ENCODE measurements at regions not wholly inside any gene's neighbourhood (a gene's known extent, or its start where the extent isn't known, plus 50 kb on each side); places are given as distances from the start of the nearest gene placed in this dataset.
"Not testable (repeated sequence)": the region's sequence is repeated elsewhere in the genome, so short reads cannot be mapped to it uniquely, and the experiment has no call there.

GRCh38 chr11:79667380-79667779 lies 226.6 kb upstream of the TENM4 start:
- no peak for DNase-seq (ENCODE audit: low read depth)

DNA sequence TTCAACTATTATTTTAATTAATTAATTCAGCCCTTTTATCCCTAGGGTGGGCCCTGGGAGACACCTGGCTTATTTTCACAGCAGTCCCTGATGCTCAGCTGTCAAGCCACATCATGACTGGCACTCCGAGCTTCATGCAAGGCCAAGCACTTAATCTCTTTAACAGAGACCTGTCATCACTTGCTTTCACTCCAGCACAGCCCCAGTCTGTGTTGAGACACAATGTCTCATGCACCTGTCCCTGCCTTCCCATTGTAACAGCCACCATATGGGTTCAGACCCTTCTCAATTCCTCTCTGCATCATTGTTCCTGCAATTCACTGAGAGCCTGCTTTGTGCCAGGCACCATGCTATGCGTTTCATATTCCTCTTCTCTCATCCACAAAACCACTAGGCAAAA lies 222.2 kb upstream of the TENM4 start:
- DNase-seq (ENCODE audit: low read depth), result no peak

DNA sequence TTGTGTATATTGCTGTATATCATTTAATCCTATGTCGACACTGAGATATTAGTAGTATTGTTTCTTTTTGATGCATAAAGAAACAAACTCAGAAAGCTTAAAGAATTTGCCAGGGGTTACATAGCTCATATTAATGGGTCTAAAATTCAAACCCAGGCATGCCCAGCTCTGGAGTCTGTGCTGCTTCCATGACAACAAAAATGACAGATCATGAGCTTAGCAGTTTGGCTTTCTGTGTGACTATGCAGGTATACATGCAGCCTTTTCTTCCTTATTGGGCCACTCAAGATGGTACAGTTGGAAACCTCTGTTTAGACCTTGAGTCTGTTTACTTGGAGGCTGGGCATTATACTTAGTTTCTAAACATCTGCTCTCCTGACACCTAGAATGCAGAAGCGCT lies 220.5 kb upstream of the TENM4 start:
- no peak for DNase-seq (ENCODE audit: low read depth)

- no peak for DNase-seq (ENCODE audit: low read depth)
Observed at GRCh38 chr11:79648766-79649520, 208.1 kb upstream of the TENM4 start.

DNA sequence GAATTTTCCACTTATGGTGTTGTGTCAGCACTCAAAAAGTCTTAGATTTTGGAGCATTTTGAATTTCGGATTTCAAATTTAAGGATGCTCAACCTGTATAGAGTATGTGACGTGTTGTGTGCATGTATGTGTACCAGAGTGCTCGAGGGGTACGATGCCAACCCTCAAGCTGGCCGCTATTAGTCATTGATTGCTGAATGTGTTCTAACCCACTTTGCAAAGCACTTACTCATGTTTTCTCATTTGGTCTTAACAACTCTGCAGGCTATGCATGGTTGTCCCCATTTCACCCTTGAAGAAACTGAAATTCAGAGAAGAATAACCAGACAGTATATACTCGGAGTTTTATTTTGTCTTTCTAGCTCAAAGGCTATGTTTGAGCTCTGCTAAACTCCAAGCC lies 196.4 kb upstream of the TENM4 start:
- no peak for DNase-seq (ENCODE audit: low read depth)

DNA sequence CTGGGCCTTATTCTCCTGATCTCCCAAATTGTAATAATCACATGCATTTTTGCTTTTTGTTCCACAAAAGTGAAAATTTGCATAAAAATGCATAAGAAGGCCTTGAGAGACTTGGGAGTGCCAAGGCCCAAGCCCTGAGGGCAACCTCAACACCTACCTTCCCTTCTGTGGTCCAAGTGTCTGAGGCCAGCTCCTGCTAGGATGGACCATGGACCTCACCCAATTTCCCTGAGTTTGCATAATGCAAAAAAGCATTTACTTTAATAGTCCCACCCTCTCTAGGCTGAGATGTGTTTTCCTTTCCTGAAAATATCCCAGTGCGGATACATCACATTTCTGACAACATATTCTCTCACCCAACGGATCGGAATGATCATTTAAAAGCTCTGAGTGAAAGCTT lies 194.1 kb upstream of the TENM4 start:
- DNase-seq (ENCODE audit: low read depth), result no peak

DNA sequence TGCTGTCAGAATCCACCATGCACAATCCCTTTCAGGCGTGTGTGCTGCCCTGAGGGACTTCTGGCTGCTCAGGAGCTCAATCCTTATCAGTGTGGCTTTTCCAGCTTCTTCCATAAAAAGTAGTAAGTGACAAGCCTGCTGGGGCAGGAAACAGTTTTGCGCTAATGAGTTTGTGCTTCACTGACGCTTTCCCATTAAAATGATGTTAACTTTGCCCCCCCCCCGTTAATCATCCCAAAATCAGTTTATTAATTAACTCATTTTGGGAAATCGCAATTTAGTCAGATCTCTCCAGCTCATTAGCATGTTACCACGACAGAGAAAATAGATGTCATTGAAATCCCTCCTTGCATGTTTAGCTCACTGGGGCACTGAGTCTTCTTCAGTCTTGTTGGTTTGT lies 186.5 kb upstream of the TENM4 start:
- DNase-seq (ENCODE audit: low read depth), result no peak

- no peak for DNase-seq (ENCODE audit: low read depth)
Observed at GRCh38 chr11:79626135-79627075, 185.6 kb upstream of the TENM4 start.

GRCh38 chr11:79623375-79623774 lies 182.5 kb upstream of the TENM4 start:
- DNase-seq (ENCODE audit: low read depth), result no peak

- DNase-seq (ENCODE audit: low read depth), result no peak
Observed at GRCh38 chr11:79617561-79617960, 176.7 kb upstream of the TENM4 start.

DNA sequence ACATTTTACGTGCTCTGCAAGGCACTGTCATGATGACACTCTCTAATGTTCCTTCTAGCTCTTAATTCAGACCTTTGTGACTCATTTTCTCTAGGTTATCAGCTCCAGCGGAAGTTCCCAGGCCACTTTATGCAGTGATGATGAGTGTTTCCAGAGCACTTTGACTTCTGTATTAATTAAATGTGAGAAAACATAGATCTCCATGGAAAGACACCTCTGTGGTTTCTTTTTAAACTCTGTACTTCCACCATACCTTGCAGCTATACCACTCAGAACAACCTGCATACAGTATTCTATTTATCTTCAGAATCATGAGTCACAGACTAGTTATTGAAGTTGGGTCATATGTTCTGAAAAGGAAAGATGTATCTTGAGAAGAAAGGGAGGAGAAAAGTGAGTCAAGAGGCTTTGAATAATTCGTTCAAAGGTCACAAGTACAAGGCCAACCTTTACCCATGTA lies 175.6 kb upstream of the TENM4 start:
- no peak for DNase-seq (ENCODE audit: low read depth)

GRCh38 chr11:79615425-79615824 lies 174.6 kb upstream of the TENM4 start:
- no peak for DNase-seq (ENCODE audit: low read depth)

- DNase-seq (ENCODE audit: low read depth), result no peak
Observed at GRCh38 chr11:79610678-79611077, 169.8 kb upstream of the TENM4 start.

DNA sequence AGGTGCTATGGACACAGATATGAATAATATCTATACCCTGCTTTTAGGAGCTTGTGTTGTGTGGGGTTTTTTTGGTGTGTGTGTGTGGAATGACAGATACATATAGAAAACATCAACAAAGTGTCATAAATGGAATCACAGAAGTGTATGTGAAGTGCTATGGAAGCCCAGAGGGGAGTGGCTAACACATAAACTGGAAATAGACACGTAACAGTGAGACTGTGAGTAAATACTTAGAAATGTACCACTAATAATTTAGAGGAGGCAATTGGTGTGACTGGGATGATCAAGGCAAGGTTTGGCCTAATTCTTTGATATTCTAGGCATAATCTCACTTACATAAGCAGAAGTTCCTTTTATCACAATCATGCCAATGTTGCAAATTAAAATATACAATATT lies 169.3 kb upstream of the TENM4 start:
- DNase-seq (ENCODE audit: low read depth), result no peak

- no peak for DNase-seq (ENCODE audit: low read depth)
Observed at GRCh38 chr11:79609511-79609910, 168.7 kb upstream of the TENM4 start.

DNA sequence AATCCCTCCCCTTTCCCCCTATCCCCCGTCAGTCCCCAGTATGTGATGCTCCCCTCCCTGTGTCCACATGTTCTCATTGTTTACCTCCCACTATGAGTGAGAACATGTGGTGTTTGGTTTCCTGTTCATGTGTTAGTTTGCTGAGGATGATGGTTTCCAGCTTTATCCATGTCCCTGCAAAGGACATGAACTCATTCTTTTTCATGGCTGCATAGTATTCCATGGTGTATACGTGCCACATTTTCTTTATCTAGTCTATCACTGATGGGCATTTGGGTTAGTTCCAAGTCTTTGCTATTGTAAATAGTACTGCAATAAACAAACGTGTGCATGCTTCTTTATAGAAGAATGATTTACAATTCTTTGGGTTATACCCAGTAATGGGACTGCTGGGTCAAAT lies 165.6 kb upstream of the TENM4 start:
- DNase-seq (ENCODE audit: low read depth), result not testable (repeated sequence)

GRCh38 chr11:79600711-79601110 lies 159.9 kb upstream of the TENM4 start:
- no peak for DNase-seq (ENCODE audit: low read depth)

- no peak for DNase-seq (ENCODE audit: low read depth)
Observed at GRCh38 chr11:79594834-79595233, 154.0 kb upstream of the TENM4 start.

DNA sequence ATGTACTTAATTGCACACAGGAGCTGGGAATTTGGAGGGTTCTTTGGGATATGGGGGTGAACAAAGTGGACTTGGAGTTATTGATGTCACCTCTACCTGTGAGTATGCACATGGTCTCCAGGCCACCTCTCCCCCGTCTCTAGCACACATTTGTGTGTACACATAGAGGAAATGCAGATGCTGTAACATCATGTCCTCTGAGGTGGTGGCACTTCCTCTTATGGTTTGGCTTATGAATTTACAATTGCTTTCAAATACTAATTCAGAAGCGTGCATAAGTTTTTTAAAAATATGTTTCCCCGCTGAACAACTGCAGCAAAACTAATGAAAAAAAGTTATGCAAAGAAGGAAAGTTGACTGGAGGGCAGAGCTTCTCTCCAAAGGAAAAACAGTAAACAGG lies 152.0 kb upstream of the TENM4 start:
- no peak for DNase-seq (ENCODE audit: low read depth)

DNA sequence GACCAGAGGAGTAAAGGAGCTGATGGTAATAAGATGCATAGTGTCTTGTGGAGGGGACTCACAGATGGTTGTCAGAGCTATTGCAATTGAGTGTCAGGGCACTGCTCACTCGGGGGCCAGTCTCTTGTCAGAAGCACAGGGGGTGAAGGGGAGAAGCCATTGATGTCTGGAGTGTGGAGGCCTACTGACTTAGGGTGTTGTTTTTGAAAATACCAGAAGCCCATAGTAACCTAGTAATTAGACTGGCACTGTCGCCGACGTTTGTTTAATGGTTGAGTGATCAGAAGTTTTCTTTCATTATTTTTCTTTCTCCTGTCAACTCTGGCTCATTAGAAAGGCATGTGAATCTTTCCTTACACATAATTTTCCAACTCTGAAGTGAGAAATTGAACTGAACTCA lies 151.6 kb upstream of the TENM4 start:
- no peak for DNase-seq (ENCODE audit: low read depth)

- DNase-seq (ENCODE audit: low read depth), result no peak
Observed at GRCh38 chr11:79582434-79582833, 141.6 kb upstream of the TENM4 start.

DNA sequence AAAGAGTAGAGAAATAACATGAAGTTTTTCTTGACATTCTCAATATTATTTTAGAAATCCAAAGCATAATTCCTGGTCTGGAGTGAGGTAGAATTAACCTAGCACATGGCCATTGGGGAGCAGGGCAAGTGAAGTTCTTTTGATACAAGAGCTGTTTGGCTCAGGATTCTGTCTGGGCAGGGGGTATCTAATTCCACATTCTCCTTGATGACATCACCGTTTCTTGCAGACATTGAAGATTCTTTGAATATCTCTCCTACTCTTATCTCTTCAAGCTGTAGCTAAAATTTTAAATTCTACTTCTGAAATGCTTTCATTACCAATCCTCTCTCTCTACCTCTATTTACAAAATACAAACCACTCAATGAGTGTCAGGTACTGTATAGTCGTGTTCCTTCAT lies 138.2 kb upstream of the TENM4 start:
- DNase-seq (ENCODE audit: low read depth), result no peak

- DNase-seq (ENCODE audit: low read depth), result no peak
Observed at GRCh38 chr11:79578116-79578515, 137.3 kb upstream of the TENM4 start.

Data from activated T-cell treated with anti-CD3 and anti-CD28 coated beads for 48 hours (primary cell).